T-helper 1 cell (primary cell): ENCODE measurements at regions not wholly inside any gene's neighbourhood (a gene's known extent, or its start where the extent isn't known, plus 50 kb on each side); places are given as distances from the start of the nearest gene placed in this dataset.

ENCODE experiments used
- DNase-seq, 5 donors: peaks; one replicate each; pipeline ENCODE4 v3.0.0-alpha.2; 2012 to 2020

GRCh38 chr3:177917234-177917861 is 618.9 kb upstream of the KCNMB2 start:
- no peak for DNase-seq

GRCh38 chr3:177921153-177921552 is 615.1 kb upstream of the KCNMB2 start:
- no peak for DNase-seq

GRCh38 chr3:177924261-177924660 is 612.0 kb upstream of the KCNMB2 start:
- no peak for DNase-seq

DNA sequence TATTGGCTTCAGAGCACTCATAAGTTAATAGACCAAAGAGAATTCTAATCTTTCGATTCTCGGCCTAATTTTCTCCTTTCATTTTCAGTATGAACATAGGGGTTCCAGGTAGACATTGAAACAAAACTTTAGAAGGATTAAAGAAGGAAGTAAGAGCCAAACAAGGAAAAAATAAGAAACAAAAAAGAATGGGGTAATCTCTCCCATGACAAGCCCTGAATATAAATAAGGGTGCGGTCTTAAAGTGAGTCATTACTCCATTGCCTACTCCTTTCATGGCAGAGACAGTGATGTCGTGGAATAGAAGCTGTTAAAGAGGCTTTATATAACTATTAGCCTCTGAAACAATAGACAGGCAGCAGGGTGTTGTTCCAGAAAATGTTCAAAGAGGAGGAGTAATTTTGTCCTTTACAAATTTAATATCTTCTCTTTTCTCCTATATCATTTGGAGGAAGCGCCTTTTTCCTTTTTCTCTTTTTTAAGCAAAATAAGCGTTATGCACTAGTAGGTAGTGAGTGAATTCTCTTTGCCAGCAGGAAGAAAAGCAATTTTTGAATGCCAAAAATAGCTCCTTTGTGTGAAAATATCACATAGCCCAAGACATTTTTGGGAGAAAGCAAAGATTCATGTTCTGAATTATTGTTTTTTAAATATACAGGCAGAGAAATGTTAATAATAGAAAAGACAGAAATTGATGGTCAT is 607.9 kb upstream of the KCNMB2 start:
- DNase-seq = peak in 1 of 5 donors; percentile 27

DNA sequence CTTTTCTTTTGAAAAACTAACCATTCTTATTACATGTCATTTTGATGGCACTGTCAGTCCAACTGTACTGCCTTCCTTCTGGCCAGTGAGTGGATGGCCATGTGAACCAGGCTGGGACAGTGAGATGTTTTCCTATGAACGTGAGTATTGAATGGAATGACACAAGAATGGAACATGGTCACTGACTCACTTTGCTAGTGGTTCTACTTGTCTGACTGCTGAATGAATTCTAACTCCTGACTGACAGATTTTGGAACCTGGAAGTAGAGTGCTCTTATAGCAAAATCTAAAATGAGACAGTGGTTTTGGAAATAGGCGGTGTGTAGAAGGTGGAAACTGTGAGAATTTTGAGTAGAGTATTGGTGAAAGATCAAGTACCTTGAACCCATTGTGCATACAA is 606.9 kb upstream of the KCNMB2 start:
- no peak for DNase-seq

- DNase-seq = no peak
Measured at GRCh38 chr3:177930771-177931170, 605.5 kb upstream of the KCNMB2 start.

- no peak for DNase-seq
Measured at GRCh38 chr3:177931346-177931745, 604.9 kb upstream of the KCNMB2 start.

- DNase-seq = no peak
Measured at GRCh38 chr3:177932346-177932745, 603.9 kb upstream of the KCNMB2 start.

- no peak for DNase-seq
Measured at GRCh38 chr3:177932750-177933660, 603.2 kb upstream of the KCNMB2 start.

DNA sequence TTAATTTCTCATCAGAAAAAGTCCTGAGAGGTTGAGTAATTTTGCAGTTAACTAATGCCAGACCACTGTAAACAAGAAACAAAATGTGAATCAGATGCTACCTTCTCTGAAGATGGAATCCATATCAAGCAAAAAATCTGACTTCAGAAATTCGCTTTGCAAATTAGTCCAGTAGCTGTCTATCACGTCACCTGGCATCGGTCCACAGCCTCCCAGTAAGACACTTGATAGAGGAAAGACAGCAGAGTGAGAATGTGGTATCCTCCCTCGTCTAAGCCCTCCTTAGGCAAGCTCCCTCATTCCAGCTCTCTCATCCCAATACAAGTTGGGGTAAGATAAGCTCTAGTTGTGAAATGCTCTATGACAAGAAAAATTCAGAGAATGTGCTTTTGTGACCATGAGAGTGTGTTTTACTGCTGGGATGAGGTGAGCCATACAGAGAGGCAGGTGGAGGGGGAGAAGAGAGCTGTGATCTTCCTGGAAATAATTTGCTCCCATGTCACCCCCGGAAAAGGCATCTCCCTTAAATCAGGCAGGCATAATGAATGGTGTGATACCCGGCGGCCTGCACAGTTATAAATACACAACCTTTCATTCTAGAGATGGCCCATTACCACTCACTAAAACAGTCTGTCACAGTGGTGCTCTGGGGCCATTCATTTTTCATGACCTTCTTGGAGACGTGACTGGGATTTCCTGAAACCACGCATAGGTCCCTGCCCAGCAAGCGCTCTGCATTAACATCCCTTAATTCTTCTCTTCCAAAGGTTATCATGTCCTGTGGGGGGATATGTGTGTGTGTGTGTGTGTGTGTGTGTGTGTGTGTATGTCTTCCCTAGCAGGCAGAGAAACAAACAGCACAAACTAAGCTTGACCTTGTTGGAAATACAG is 602.0 kb upstream of the KCNMB2 start:
- DNase-seq = no peak

GRCh38 chr3:177935047-177935446 is 601.2 kb upstream of the KCNMB2 start:
- no peak for DNase-seq

GRCh38 chr3:177936721-177937120 is 599.5 kb upstream of the KCNMB2 start:
- no peak for DNase-seq

DNA sequence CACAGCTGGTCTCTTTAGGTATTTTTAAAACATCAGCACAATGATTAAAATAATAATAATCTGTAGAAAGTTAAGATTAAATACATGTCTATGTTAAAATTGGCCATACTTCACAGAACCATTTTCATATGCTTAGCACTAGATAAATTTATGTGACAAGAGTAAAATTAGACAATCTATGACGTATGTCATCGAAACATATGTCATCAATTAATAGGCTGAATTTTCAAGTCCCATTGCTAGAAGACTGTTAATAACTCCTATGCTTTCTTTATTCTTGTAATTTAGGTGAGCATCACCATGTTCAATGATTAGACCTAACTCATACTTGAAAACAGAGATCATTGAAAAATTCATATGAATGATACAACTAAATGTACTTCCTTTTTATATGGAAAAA is 593.3 kb upstream of the KCNMB2 start:
- no peak for DNase-seq

GRCh38 chr3:177944228-177944661 is 592.0 kb upstream of the KCNMB2 start:
- peak in 1 of 5 donors; percentile 49 for DNase-seq

GRCh38 chr3:177946048-177946447 is 590.2 kb upstream of the KCNMB2 start:
- DNase-seq = no peak

- no peak for DNase-seq
Measured at GRCh38 chr3:177946497-177946896, 589.7 kb upstream of the KCNMB2 start.

DNA sequence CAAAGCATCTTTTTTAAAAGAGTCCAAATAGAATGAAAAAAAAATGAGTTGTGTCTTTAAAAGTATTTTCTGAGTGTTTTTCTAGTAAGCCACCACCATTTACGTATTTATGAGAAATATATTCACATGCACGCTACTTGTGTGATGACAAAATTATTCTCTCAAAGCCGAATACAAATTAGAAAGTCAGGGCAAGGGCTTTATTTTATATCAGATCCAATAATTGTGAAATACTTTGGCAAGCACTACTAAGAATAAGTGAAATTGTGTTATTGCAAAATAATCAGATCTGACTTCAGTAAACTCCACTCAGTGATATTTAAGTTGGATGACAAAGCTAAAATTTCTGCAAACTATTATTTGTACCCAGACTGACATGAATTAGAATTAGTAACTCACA is 589.3 kb upstream of the KCNMB2 start:
- DNase-seq = no peak

- DNase-seq = no peak
Measured at GRCh38 chr3:177947901-177948300, 588.3 kb upstream of the KCNMB2 start.

- DNase-seq = no peak
Measured at GRCh38 chr3:177948716-177949425, 587.4 kb upstream of the KCNMB2 start.

GRCh38 chr3:177959188-177959587 is 577.0 kb upstream of the KCNMB2 start:
- DNase-seq = no peak

DNA sequence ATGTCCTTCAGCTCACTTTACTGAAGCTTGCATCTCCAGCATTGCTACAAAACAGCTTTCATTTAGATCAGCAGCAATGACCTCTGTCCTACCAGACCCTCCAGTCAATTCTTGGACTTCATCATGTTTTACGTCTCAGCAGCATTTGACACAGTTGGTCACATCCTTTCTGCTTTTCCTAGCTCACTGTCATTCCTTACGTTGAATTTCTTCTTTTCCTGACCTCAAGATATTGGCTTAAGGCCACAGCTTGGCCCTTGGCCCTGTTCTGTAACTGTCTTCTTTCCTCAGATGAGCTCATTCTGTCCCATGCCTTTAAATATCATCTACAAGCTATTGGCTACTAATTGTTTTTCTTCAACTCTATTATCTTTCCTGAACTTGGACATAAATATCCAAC is 576.2 kb upstream of the KCNMB2 start:
- no peak for DNase-seq

- DNase-seq = no peak
Measured at GRCh38 chr3:177960722-177961121, 575.5 kb upstream of the KCNMB2 start.
